Neural cell (in vitro differentiated cells): ENCODE measurements at regions not wholly inside any gene's neighbourhood (a gene's known extent, or its start where the extent isn't known, plus 50 kb on each side); places are given as distances from the start of the nearest gene placed in this dataset.

Experiments used
- CTCF ChIP-seq: fragments of 450-650 bp; IDR thresholded peaks from 2 replicates; pipeline ENCODE4 v1.5.1; 2014; ENCODE audit warnings: antibody characterized with exemption, mild to moderate bottlenecking, moderate library complexity; ENCODE audit not compliant: poor library complexity, severe bottlenecking
- EP300 ChIP-seq: fragments of 450-650 bp; conservative IDR thresholded peaks from 2 replicates; pipeline ENCODE4 v1.6.1; 2014; ENCODE audit warnings: antibody characterized with exemption, mild to moderate bottlenecking, moderate library complexity; ENCODE audit not compliant: poor library complexity, severe bottlenecking
- EZH2 ChIP-seq: fragments of 200-600, 300-800 bp; shearing (Covaris generic), sonication (generic); IDR thresholded peaks from 2 replicates; pipeline ENCODE4 v1.6.1; 2014; ENCODE audit warnings: antibody characterized with exemption, low read length, borderline replicate concordance, mild to moderate bottlenecking; ENCODE audit not compliant: insufficient read depth, poor library complexity, severe bottlenecking
- POLR2AphosphoS5 ChIP-seq: IDR thresholded peaks from 2 replicates; pipeline ENCODE4 v1.6.1; 2012
- RAD21 ChIP-seq: fragments of 450-650 bp; conservative IDR thresholded peaks from 2 replicates; pipeline ENCODE4 v1.6.1; 2014; ENCODE audit warnings: antibody characterized with exemption, mild to moderate bottlenecking, moderate library complexity
- REST ChIP-seq: IDR thresholded peaks from 2 replicates; pipeline ENCODE4 v1.6.1; 2012; ENCODE audit warnings: borderline replicate concordance
- SMC3 ChIP-seq: fragments of 450-650 bp; conservative IDR thresholded peaks from 2 replicates; pipeline ENCODE4 v1.6.1; 2014; ENCODE audit warnings: antibody characterized with exemption, mild to moderate bottlenecking, moderate library complexity; ENCODE audit not compliant: poor library complexity
- TAF1 ChIP-seq: IDR thresholded peaks from 2 replicates; pipeline ENCODE4 v1.6.1; 2012; ENCODE audit warnings: low read depth

GRCh38 chr13:50415428-50415827, 400.2 kb downstream of the KCNRG start:
- TF ChIP-seq CTCF (no peak), REST (no peak), TAF1 (no peak), EZH2 (no peak), EP300 (no peak), RAD21 (no peak), SMC3 (no peak), POLR2AphosphoS5 (no peak)
